Endothelial cell of umbilical vein (primary cell): ENCODE measurements at regions not wholly inside any gene's neighbourhood (a gene's known extent, or its start where the extent isn't known, plus 50 kb on each side); places are given as distances from the start of the nearest gene placed in this dataset.

ENCODE experiments used
- BruUV-seq: library from RNA; stranded (reverse); fragments of 400-500 nt; replicated peaks from 2 replicates; lab custom pipeline; 2021; lab: Mats Ljungman, UMichigan
- CTCF ChIA-PET: fragments of 300-600, 350-600 bp; sonication (Branson Sonifier 250); formaldehyde crosslinking; loops from one replicate; lab custom pipeline; 2021; ENCODE audit warnings: antibody characterized with exemption, inconsistent platforms; lab: Charles Lee
- POLR2A ChIA-PET: fragments of 300-600, 350-600 bp; sonication (Branson Sonifier 250); formaldehyde crosslinking; loops from one replicate; lab custom pipeline; 2021; ENCODE audit warnings: antibody characterized with exemption, inconsistent platforms; lab: Charles Lee
- DNase-seq: peaks from one replicate; pipeline ENCODE4 v3.0.0-alpha.2; 2011; ENCODE audit warnings: low read depth, low spot score
- FAIRE-seq: peaks from 2 replicates; lab custom pipeline; 2011; peaks lifted over from hg19 to GRCh38; lab: Jason Lieb, UNC
- H2AFZ ChIP-seq: 2 replicates; pipeline ENCODE4 v1.6.0; 2012; ENCODE audit warnings: low read depth, low read length, control low read depth, inconsistent platforms
- H3K27ac ChIP-seq: 2 replicates; pipeline ENCODE4 v1.5.1; 2011; ENCODE audit warnings: low read depth, mild to moderate bottlenecking, control low read depth, low read length, moderate library complexity; ENCODE audit not compliant: insufficient read depth
- H3K27me3 ChIP-seq, 2 experiments: 2 replicates each; pipeline versions ENCODE4 v1.6.0 to v1.6.1; 2011; ENCODE audit warnings: low read length in 2 of 2, mixed read lengths in 1 of 2; ENCODE audit not compliant: control insufficient read depth in 2 of 2, insufficient read depth in 2 of 2
- H3K36me3 ChIP-seq, 2 experiments: 2 replicates in 1 of 2; 3 replicates in 1 of 2; pipeline ENCODE4 v1.5.1; 2011; ENCODE audit warnings: low read length in 2 of 2, mild to moderate bottlenecking in 1 of 2, moderate library complexity in 1 of 2; ENCODE audit not compliant: control insufficient read depth in 2 of 2, insufficient read depth in 2 of 2; ENCODE audit errors: extremely low read depth in 1 of 2
- H3K4me1 ChIP-seq: 3 replicates; pipeline ENCODE4 v1.5.1; 2011; ENCODE audit warnings: mild to moderate bottlenecking, low read length; ENCODE audit not compliant: control insufficient read depth, insufficient read depth; ENCODE audit errors: extremely low read depth
- H3K4me2 ChIP-seq: 2 replicates; pipeline ENCODE4 v1.6.1; 2011; ENCODE audit warnings: low read length, control low read depth, mixed read lengths; ENCODE audit not compliant: insufficient read depth
- H3K4me3 ChIP-seq, 3 experiments: fragments of 200-600 bp in 1 of 3; sonication (generic), shearing (Covaris generic) in 1 of 3; replicated peaks in 1 of 3; 2 replicates each; pipeline ENCODE4 v1.5.1; 2011 to 2016; ENCODE audit warnings: control low read depth in 3 of 3, low read length in 3 of 3, mild to moderate bottlenecking in 2 of 3, inconsistent platforms in 1 of 3, low read depth in 1 of 3, moderate library complexity in 1 of 3; ENCODE audit not compliant: insufficient read depth in 1 of 3
- H3K79me2 ChIP-seq: 2 replicates; pipeline ENCODE4 v1.6.0; 2012; ENCODE audit warnings: low read length, inconsistent platforms; ENCODE audit not compliant: control insufficient read depth, insufficient read depth
- H3K9ac ChIP-seq: replicated peaks from 2 replicates; pipeline ENCODE3; 2011; ENCODE audit warnings: low read length, control low read depth; ENCODE audit not compliant: insufficient read depth; ENCODE audit errors: extremely low read depth
- H3K9me1 ChIP-seq: replicated peaks from 3 replicates; pipeline ENCODE4 v1.6.0; 2011; ENCODE audit warnings: mild to moderate bottlenecking, low read length; ENCODE audit not compliant: control insufficient read depth, insufficient read depth; ENCODE audit errors: extremely low read depth
- H3K9me3 ChIP-seq: replicated peaks from 2 replicates; pipeline ENCODE4 v1.5.1; 2012; ENCODE audit warnings: low read length, inconsistent platforms; ENCODE audit not compliant: control insufficient read depth, insufficient read depth
- H4K20me1 ChIP-seq: replicated peaks from 2 replicates; pipeline ENCODE3; 2011; ENCODE audit warnings: mild to moderate bottlenecking, low read length; ENCODE audit not compliant: control insufficient read depth, insufficient read depth; ENCODE audit errors: extremely low read depth
- EZH2 ChIP-seq: IDR thresholded peaks from 2 replicates; pipeline ENCODE4 v1.6.1; 2012; ENCODE audit warnings: borderline replicate concordance, low read depth, mild to moderate bottlenecking, moderate library complexity, low read length, inconsistent platforms; ENCODE audit not compliant: severe bottlenecking
- JUN ChIP-seq: IDR thresholded peaks from 2 replicates; pipeline ENCODE4 v1.6.1; 2011; ENCODE audit warnings: borderline replicate concordance, low read depth; ENCODE audit not compliant: insufficient read length, insufficient read depth
- MYC ChIP-seq: IDR thresholded peaks from one replicate; pipeline ENCODE4 v1.6.1; 2011; ENCODE audit warnings: mild to moderate bottlenecking, low read depth, low read length
- POLR2A ChIP-seq: IDR thresholded peaks from 2 replicates; pipeline ENCODE4 v1.6.1; 2012; ENCODE audit warnings: low read depth, mild to moderate bottlenecking, control low read depth, low read length
- POLR2AphosphoS5 ChIP-seq: IDR thresholded peaks from 2 replicates; pipeline ENCODE4 v1.6.1; 2012; ENCODE audit warnings: low read depth, mild to moderate bottlenecking, control low read depth, low read length, moderate library complexity; ENCODE audit not compliant: insufficient read depth
- dilution Hi-C: fragments of 300-500 bp; cut with MboI; formaldehyde crosslinking; loops from one replicate; pipeline ENCODE4 v1.15.0; 2019; ENCODE audit warnings: low sequenced_read_pairs; ENCODE audit not compliant: extremely low pct_ligation_motif_present
- intact Hi-C: fragments of 100-400 bp; cut with micrococcal nuclease; formaldehyde crosslinking; loops from one replicate; pipeline ENCODE4 v1.10.0; 2022
- TF ChIP-seq, protein P1 (sequence below), 2 donors: IDR thresholded peaks; 1 replicate in 1 of 2; 2 replicates in 1 of 2; pipeline ENCODE4 v1.5.1; 2011; ENCODE audit warnings: low read length in 2 of 2, mild to moderate bottlenecking in 2 of 2, moderate library complexity in 2 of 2, control low read depth in 1 of 2, inconsistent platforms in 1 of 2, low read depth in 1 of 2; ENCODE audit not compliant: insufficient read depth in 1 of 2; ENCODE audit errors: extremely low read depth in 1 of 2

DNA sequence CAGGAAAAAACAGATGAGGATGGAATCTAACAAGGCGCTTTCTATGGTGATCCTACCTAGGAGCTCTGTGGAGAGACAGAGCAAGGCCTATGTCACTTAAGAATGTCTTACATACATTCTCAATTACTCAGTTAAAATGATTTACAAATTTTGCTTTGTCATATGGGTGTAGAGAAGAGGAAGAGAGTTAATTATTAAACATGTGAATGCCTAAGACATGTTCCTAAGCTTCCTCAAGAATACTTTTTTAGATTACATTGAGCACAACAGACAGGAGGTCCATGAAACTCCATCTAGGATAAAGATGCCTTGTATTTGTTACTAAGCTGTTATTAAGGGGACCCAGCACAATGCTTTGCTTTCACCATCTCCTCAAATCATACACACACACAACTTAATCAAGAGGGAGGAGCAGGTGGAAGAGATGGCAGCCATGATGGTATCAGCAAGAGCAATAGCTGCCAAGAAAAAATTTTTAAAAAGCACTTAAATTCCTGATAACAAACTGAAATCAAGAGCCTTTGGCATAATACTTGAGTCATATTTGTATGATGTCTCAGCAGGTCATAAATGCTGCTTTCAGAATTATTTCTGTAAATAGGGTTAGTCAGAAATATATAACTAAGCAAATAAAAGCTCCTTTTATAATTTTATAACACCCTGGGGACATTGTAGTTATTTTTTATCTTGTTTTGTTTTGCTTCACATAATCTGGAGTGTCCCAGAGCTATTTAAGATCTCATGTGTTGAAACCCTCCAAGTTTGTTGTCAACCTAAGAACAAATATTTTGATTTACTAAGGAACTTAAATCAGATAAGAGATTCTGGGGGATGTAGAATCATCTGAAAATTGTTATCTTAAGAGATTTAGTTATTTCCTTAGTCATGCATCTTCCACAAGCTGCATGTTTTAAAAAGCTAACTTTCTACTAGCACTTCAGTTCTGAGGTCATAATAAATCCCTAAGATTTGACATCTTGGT, 70.0 kb upstream of the CD2AP start:
- BruUV-seq, result no TSS peak
- Histone ChIP-seq H3K4me1 (no peaks in the 10 kb centered on the region), H3K4me2 (no peak overlapping the region), H3K36me3 (no peaks in the 10 kb centered on the region), H4K20me1 (no peaks in the 10 kb centered on the region), H2AFZ (no peak overlapping the region), H3K27me3 (no peaks in the 10 kb centered on the region), H3K27ac (no peak overlapping the region), H3K79me2 (no peaks in the 10 kb centered on the region), H3K9me3 (no peaks in the 10 kb centered on the region), H3K9ac (no peak overlapping the region), H3K9me1 (no peaks in the 10 kb centered on the region), H3K4me3 (no peak overlapping the region)
- ChIA-PET POLR2A (no interaction called here), CTCF (interaction anchor here (1.1 to 1.4 kb wide), 3 partner anchors 12 to 373 kb away, joined by 3 to 5 read pairs (median 3); no protein-coding TSS in a partner anchor)
- intact Hi-C loops (no loop called here), dilution Hi-C loops (no loop called here)
- DNase-seq (no peak), FAIRE-seq (no peak)
- no peak for TF ChIP-seq MYC
- TF ChIP-seq, protein P1, sequence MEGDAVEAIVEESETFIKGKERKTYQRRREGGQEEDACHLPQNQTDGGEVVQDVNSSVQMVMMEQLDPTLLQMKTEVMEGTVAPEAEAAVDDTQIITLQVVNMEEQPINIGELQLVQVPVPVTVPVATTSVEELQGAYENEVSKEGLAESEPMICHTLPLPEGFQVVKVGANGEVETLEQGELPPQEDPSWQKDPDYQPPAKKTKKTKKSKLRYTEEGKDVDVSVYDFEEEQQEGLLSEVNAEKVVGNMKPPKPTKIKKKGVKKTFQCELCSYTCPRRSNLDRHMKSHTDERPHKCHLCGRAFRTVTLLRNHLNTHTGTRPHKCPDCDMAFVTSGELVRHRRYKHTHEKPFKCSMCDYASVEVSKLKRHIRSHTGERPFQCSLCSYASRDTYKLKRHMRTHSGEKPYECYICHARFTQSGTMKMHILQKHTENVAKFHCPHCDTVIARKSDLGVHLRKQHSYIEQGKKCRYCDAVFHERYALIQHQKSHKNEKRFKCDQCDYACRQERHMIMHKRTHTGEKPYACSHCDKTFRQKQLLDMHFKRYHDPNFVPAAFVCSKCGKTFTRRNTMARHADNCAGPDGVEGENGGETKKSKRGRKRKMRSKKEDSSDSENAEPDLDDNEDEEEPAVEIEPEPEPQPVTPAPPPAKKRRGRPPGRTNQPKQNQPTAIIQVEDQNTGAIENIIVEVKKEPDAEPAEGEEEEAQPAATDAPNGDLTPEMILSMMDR (IDR thresholded peaks at IDR 0.05; ENCODE audit: extremely low read depth in 1 of 2, insufficient read depth in 1 of 2, low read depth in 1 of 2, low read length in 2 of 2), result no peak
- TF ChIP-seq EZH2, result no peak
- no peak for TF ChIP-seq POLR2A
- no peak for TF ChIP-seq JUN
- no peak for TF ChIP-seq POLR2AphosphoS5
